Colonic mucosa (tissue), 4 donors: ENCODE measurements at regions not wholly inside any gene's neighbourhood (a gene's known extent, or its start where the extent isn't known, plus 50 kb on each side); places are given as distances from the start of the nearest gene placed in this dataset.

ENCODE experiments used
- DNase-seq: peaks from one replicate; pipeline ENCODE4 v3.0.0-alpha.2; 2020
- H3K27ac ChIP-seq: fragments of 200-600 bp; one replicate; pipeline ENCODE4 v1.8.0; 2021
- H3K27me3 ChIP-seq: fragments of 200-600 bp; one replicate; pipeline ENCODE4 v1.8.0; 2021
- H3K36me3 ChIP-seq: fragments of 200-600 bp; one replicate; pipeline ENCODE4 v1.8.0; 2021
- H3K4me1 ChIP-seq: fragments of 200-600 bp; one replicate; pipeline ENCODE4 v1.8.0; 2021; ENCODE audit warnings: mild to moderate bottlenecking
- H3K4me3 ChIP-seq: fragments of 200-600 bp; one replicate; pipeline ENCODE4 v1.8.0; 2021
- H3K9ac ChIP-seq, 2 donors: one replicate each; pipeline ENCODE4 v1.7.0; 2013; ENCODE audit warnings: control low read depth in 2 of 2, low read depth in 2 of 2, low read length in 2 of 2
- H3K9me3 ChIP-seq: fragments of 200-600 bp; one replicate; pipeline ENCODE4 v1.8.0; 2021
- CTCF ChIP-seq: fragments of 200-600 bp; IDR thresholded peaks from one replicate; pipeline ENCODE4 v1.8.0; 2022; ENCODE audit warnings: antibody characterized with exemption, mild to moderate bottlenecking
- intact Hi-C: fragments of 100-400 bp; cut with DNase I; formaldehyde crosslinking; loops from one replicate; pipeline ENCODE4 v1.14.1; 2022
- donor health status: healthy.
- donor health status: DM: no; HTN: no; CAD: no.
- donor health status: DM: no; HTN: no; CAD: no.

GRCh38 chr15:98440917-98441316 is 207.4 kb upstream of the IGF1R start:
- Histone ChIP-seq H3K9ac (no peak overlapping the region), H3K9me3 (no peaks in the 10 kb centered on the region), H3K36me3 (no peaks in the 10 kb centered on the region), H3K4me3 (no peak overlapping the region), H3K27me3 (no peaks in the 10 kb centered on the region), H3K4me1 (no peaks in the 10 kb centered on the region), H3K27ac (no peak overlapping the region)
- intact Hi-C loops: loop anchor here (2.0 kb wide), 1 partner anchor 634 kb away; no protein-coding TSS in a partner anchor
- no peak for DNase-seq
- TF ChIP-seq CTCF: no peak

DNA sequence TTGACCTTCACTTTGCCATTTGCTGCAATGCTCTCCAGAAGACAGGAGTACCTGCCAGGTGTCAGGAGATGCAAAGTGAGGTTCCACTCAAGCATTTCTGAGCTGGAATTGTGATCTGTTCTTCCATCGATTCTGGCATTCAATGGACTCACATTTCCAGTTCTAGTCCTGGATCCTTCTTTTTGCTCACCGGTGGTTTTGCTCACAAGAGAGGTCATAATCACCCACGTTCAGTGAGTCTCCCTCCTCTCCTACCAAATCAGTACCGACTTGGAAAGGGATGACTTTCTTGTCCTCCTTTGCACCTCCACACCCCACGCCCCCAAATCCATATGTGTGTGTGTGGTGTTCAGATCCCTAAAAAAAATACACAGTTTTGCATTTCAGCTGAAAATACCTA is 206.7 kb upstream of the IGF1R start:
- Histone ChIP-seq H3K9me3 (no peaks in the 10 kb centered on the region), H3K27me3 (no peaks in the 10 kb centered on the region), H3K4me3 (no peak overlapping the region), H3K4me1 (no peaks in the 10 kb centered on the region), H3K27ac (no peak overlapping the region), H3K36me3 (no peaks in the 10 kb centered on the region), H3K9ac (no peak overlapping the region)
- intact Hi-C loops: loop anchor here (2.0 kb wide), 1 partner anchor 633 kb away; no protein-coding TSS in a partner anchor
- no peak for DNase-seq
- TF ChIP-seq CTCF: no peak

DNA sequence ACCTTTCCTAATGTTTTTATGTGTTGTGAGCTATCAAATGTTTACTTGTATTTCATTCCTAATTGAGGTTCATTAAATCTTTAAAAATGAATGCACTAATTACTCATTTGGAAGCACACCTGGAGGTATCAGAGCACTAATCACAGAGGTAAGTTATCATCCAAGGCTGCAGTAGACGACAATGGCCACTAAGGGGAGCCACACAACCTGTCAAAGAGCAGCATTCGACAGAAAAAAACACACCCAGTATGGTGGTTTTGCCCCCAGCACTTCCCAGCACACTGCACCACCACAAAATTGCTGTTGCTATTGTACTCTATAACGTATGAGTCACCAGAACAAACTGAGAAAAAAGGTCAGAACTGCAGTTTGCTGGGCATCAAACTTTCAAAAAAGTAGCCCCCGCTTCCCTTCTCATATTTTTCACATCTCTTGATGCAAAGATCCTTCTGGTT is 205.9 kb upstream of the IGF1R start:
- intact Hi-C loops: no loop called here
- peak; percentile 55 for DNase-seq
- TF ChIP-seq CTCF: peak; percentile 68
- Histone ChIP-seq H3K36me3 (no peaks in the 10 kb centered on the region), H3K27ac (no peak overlapping the region), H3K9me3 (no peaks in the 10 kb centered on the region), H3K4me3 (no peak overlapping the region), H3K9ac (no peak overlapping the region), H3K4me1 (no peaks in the 10 kb centered on the region), H3K27me3 (no peaks in the 10 kb centered on the region)

DNA sequence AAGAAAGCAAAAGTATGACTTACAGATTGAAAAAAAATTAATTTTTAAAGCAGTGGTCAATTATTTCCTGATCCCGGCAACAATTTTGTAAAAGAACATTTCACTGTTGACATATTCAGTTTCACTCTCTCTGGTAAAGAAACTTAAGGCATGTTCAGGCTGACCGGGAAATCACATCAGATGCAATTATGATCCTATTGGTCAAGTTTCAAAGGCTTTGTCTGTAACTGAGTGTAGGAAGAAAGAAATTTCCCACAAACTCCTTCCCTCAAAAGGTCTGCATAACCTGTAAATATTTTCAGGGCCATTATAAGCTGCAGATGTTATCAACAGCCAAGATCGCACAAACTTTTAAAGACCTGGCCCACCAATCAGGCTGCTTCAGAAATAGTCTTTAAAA is 205.4 kb upstream of the IGF1R start:
- H3K9me3 ChIP-seq: no peaks in the 10 kb centered on the region
- intact Hi-C loops: no loop called here
- H3K27me3 ChIP-seq: no peaks in the 10 kb centered on the region
- no peaks in the 10 kb centered on the region for H3K4me1 ChIP-seq
- no peak for TF ChIP-seq CTCF
- H3K36me3 ChIP-seq: no peaks in the 10 kb centered on the region
- no peak for DNase-seq
- no peak overlapping the region for H3K4me3 ChIP-seq
- no peak overlapping the region for H3K27ac ChIP-seq
- no peak overlapping the region for H3K9ac ChIP-seq

GRCh38 chr15:98443526-98443925 is 204.8 kb upstream of the IGF1R start:
- Histone ChIP-seq H3K4me3 (no peak overlapping the region), H3K27ac (no peak overlapping the region), H3K36me3 (no peaks in the 10 kb centered on the region), H3K9ac (no peak overlapping the region), H3K9me3 (no peaks in the 10 kb centered on the region), H3K4me1 (no peaks in the 10 kb centered on the region), H3K27me3 (no peaks in the 10 kb centered on the region)
- no peak for TF ChIP-seq CTCF
- no peak for DNase-seq
- intact Hi-C loops: no loop called here

GRCh38 chr15:98444138-98444537 is 204.2 kb upstream of the IGF1R start:
- no peaks in the 10 kb centered on the region for H3K27me3 ChIP-seq
- no peaks in the 10 kb centered on the region for H3K36me3 ChIP-seq
- no peak for TF ChIP-seq CTCF
- no peaks in the 10 kb centered on the region for H3K9me3 ChIP-seq
- no peak overlapping the region for H3K27ac ChIP-seq
- H3K9ac ChIP-seq: no peak overlapping the region
- no peak overlapping the region for H3K4me3 ChIP-seq
- no peaks in the 10 kb centered on the region for H3K4me1 ChIP-seq
- no peak for DNase-seq
- intact Hi-C loops: no loop called here
